Jurkat, Clone E6-1 (cell line): ENCODE measurements at regions not wholly inside any gene's neighbourhood (a gene's known extent, or its start where the extent isn't known, plus 50 kb on each side); places are given as distances from the start of the nearest gene placed in this dataset.

ENCODE experiments used
- DNase-seq: peaks from one replicate; pipeline ENCODE4 v3.0.0-alpha.2; 2011; ENCODE audit warnings: low read depth, low spot score
- H3K4me3 ChIP-seq: 2 replicates; pipeline ENCODE4 v1.5.1; 2011; ENCODE audit warnings: mild to moderate bottlenecking, low read length, control low read depth, moderate library complexity

- H3K4me3 ChIP-seq, result no peak overlapping the region
- DNase-seq, result no peak
Observed at GRCh38 chr3:76047368-76047767, 262.0 kb upstream of the ZNF717 start.

GRCh38 chr3:76049776-76050175 lies 264.4 kb upstream of the ZNF717 start:
- no peak overlapping the region for H3K4me3 ChIP-seq
- DNase-seq, result no peak

GRCh38 chr3:76051145-76051544 lies 265.8 kb upstream of the ZNF717 start:
- DNase-seq, result no peak

GRCh38 chr3:76054404-76054803 lies 269.1 kb upstream of the ZNF717 start:
- no peak for DNase-seq
- H3K4me3 ChIP-seq, result no peak overlapping the region

More at GRCh38 chr3:76051145-76051544, 265.8 kb upstream of the ZNF717 start:
- H3K4me3 ChIP-seq, result no peak overlapping the region

- H3K4me3 ChIP-seq, result no peak overlapping the region
- no peak for DNase-seq
Observed at GRCh38 chr3:76061654-76062053, 276.3 kb upstream of the ZNF717 start.

GRCh38 chr3:76063019-76063418 lies 277.7 kb upstream of the ZNF717 start:
- no peak overlapping the region for H3K4me3 ChIP-seq
- no peak for DNase-seq

GRCh38 chr3:76063811-76064210 lies 278.5 kb upstream of the ZNF717 start:
- no peak overlapping the region for H3K4me3 ChIP-seq
- no peak for DNase-seq

GRCh38 chr3:76065964-76066363 lies 280.6 kb upstream of the ZNF717 start:
- no peak for DNase-seq

GRCh38 chr3:76078101-76078500 lies 292.8 kb upstream of the ZNF717 start:
- H3K4me3 ChIP-seq, result no peak overlapping the region
- no peak for DNase-seq

More at GRCh38 chr3:76065964-76066363, 280.6 kb upstream of the ZNF717 start:
- no peak overlapping the region for H3K4me3 ChIP-seq

- H3K4me3 ChIP-seq, result no peak overlapping the region
Observed at GRCh38 chr3:76083992-76084391, 298.6 kb upstream of the ZNF717 start.

GRCh38 chr3:76096036-76096435 lies 310.7 kb upstream of the ZNF717 start:
- DNase-seq, result no peak
- H3K4me3 ChIP-seq, result no peak overlapping the region

More at GRCh38 chr3:76083992-76084391, 298.6 kb upstream of the ZNF717 start:
- no peak for DNase-seq

GRCh38 chr3:76096836-76097588 lies 311.7 kb upstream of the ZNF717 start:
- H3K4me3 ChIP-seq, result no peak overlapping the region
- no peak for DNase-seq

- H3K4me3 ChIP-seq, result no peak overlapping the region
- DNase-seq, result no peak
Observed at GRCh38 chr3:76097589-76097969, 312.2 kb upstream of the ZNF717 start.

GRCh38 chr3:76099956-76100355 lies 314.6 kb upstream of the ZNF717 start:
- no peak for DNase-seq
- no peak overlapping the region for H3K4me3 ChIP-seq

GRCh38 chr3:76107935-76108570 lies 322.7 kb upstream of the ZNF717 start:
- no peak overlapping the region for H3K4me3 ChIP-seq
- DNase-seq, result peak; percentile 16

- H3K4me3 ChIP-seq, result no peak overlapping the region
- DNase-seq, result no peak
Observed at GRCh38 chr3:76111808-76112207, 326.5 kb upstream of the ZNF717 start.

GRCh38 chr3:76122007-76122406 lies 336.7 kb upstream of the ZNF717 start:
- no peak for DNase-seq
- no peak overlapping the region for H3K4me3 ChIP-seq

- H3K4me3 ChIP-seq, result no peak overlapping the region
- DNase-seq, result no peak
Observed at GRCh38 chr3:76129441-76129840, 344.1 kb upstream of the ZNF717 start.

GRCh38 chr3:76131396-76132153 lies 346.2 kb upstream of the ZNF717 start:
- H3K4me3 ChIP-seq, result no peak overlapping the region
- no peak for DNase-seq

GRCh38 chr3:76132154-76132470 lies 346.8 kb upstream of the ZNF717 start:
- DNase-seq, result no peak

More at GRCh38 chr3:76132154-76132470, 346.8 kb upstream of the ZNF717 start:
- no peak overlapping the region for H3K4me3 ChIP-seq
